ENCODE measurements at regions not wholly inside any gene's neighbourhood (a gene's known extent, or its start where the extent isn't known, plus 50 kb on each side); places are given as distances from the start of the nearest gene placed in this dataset.

DNA sequence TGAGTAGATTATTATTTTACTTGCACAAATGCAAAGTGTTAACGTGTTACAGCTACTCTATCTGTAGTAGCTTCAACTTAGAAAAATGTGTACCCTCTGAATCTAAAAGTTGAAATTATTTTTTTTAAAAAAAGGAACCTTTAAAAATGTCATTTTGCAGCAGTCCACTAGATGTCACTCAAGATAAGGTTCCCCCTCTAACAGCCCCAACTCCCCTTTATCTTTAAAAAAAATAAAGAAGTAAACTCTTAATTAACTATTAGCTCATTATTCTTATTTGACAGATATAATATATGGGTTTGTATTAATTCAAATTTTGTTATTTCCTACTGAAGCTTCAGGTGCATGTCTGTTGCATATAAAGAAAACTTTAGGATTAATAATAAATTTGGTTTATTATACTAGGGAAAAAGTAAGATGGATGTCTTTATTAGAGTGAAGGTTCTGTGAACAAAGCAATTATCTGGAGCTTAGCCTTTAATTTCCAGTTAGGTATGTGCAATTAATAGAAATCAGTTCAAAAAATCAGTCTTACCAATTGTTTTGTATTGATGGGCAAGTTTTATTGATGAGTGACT, 288.5 kb downstream of the VGLL3 start:
- ATAC-seq, result no peak
- no peak for DNase-seq (ENCODE audit: low spot score in 2 of 2)
- Mint-ChIP-seq H3K27ac (no peak overlapping the region), H3K4me1 (no peaks in the 10 kb centered on the region), H3K4me3 (no peak overlapping the region), H3K36me3 (no peaks in the 10 kb centered on the region), H3K9me3 (peaks cover 23% of the 10 kb centered on the region)

GRCh38 chr3:86695752-86696151, 295.2 kb downstream of the VGLL3 start:
- DNase-seq (ENCODE audit: low spot score in 2 of 2) (no peak), ATAC-seq (no peak)
- H3K36me3 Mint-ChIP-seq, result no peaks in the 10 kb centered on the region
- H3K9me3 Mint-ChIP-seq, result peaks cover 24% of the 10 kb centered on the region
- H3K4me1 Mint-ChIP-seq, result no peaks in the 10 kb centered on the region
- no peak overlapping the region for H3K4me3 Mint-ChIP-seq
- H3K27ac Mint-ChIP-seq, result no peak overlapping the region

DNA sequence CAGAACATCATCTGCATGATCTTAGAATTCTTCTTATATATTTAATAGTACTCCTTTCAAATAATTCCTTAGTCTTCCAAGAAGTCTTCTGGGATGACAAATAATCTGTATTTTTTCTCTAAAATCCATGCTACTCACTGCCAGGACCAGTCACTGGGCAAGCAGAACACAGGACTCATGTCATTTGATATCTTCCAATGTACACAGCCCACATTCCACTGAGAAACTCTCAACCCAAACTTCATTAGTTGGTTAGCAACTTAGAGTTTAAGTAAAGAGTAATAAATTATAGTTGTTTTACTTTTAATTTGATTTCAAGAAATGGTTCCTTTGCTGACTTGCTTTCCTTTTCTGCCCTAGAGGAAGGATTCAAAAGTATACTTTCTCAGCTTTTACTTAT, 317.0 kb downstream of the VGLL3 start:
- Mint-ChIP-seq H3K4me3 (no peak overlapping the region), H3K4me1 (no peaks in the 10 kb centered on the region), H3K27ac (no peak overlapping the region), H3K36me3 (no peaks in the 10 kb centered on the region), H3K9me3 (peaks cover 21% of the 10 kb centered on the region)
- no peak for ATAC-seq
- no peak for DNase-seq (ENCODE audit: low spot score in 2 of 2)

DNA sequence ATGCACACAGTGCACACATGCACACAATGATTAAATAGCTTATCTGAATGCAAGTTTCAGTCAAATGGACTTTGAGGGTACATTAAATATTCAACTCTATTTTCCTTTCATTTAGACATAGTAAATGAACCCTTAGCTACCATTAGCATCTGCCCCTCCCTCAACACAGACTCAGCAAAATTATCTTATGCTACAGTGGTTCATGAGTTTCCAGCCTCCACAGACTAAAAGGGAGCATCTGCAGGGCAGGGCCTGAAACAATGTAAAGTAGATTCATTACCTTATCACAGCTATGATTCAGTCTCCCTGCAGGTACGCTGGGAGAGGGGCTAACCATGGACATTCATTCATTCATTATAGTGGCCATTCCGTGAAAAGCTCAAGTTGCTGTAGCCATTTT, 329.1 kb downstream of the VGLL3 start:
- no peak for DNase-seq (ENCODE audit: low spot score in 2 of 2)
- no peak for ATAC-seq
- Mint-ChIP-seq H3K4me1 (no peaks in the 10 kb centered on the region), H3K27ac (no peak overlapping the region), H3K36me3 (no peaks in the 10 kb centered on the region), H3K9me3 (peaks cover 7% of the 10 kb centered on the region), H3K4me3 (no peak overlapping the region)

DNA sequence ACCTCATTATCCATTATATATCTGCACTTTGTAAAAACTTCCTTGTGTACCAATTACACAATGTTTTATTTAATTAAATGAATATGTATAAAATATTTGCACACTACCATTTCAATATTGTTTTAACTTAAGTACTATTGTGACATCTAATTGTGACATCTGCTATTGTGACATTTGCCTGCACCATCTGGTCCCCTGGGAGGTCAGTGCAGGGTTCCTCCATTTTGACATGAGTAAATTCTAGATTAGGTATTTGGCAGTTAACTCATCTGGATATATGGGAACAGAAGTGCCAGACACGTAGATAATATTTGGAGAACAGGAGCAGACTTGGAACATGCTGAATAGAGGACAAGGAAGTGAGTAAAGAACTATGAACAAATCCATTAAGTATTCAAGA, 332.1 kb downstream of the VGLL3 start:
- Mint-ChIP-seq H3K9me3 (peaks cover 11% of the 10 kb centered on the region), H3K4me1 (no peaks in the 10 kb centered on the region), H3K36me3 (no peaks in the 10 kb centered on the region), H3K27ac (no peak overlapping the region), H3K4me3 (no peak overlapping the region)
- ATAC-seq (no peak), DNase-seq (ENCODE audit: low spot score in 2 of 2) (no peak)

- DNase-seq (ENCODE audit: low spot score in 2 of 2) (no peak), ATAC-seq (no peak)
- no peaks in the 10 kb centered on the region for H3K36me3 Mint-ChIP-seq
- H3K4me1 Mint-ChIP-seq, result no peaks in the 10 kb centered on the region
- H3K9me3 Mint-ChIP-seq, result peaks cover 15% of the 10 kb centered on the region
- H3K4me3 Mint-ChIP-seq, result no peak overlapping the region
- no peak overlapping the region for H3K27ac Mint-ChIP-seq
Measured at GRCh38 chr3:86654806-86655460, 336.0 kb downstream of the VGLL3 start.

- DNase-seq (ENCODE audit: low spot score in 2 of 2) (no peak), ATAC-seq (no peak)
- H3K9me3 Mint-ChIP-seq, result peaks cover 17% of the 10 kb centered on the region
- no peaks in the 10 kb centered on the region for H3K36me3 Mint-ChIP-seq
- H3K4me3 Mint-ChIP-seq, result no peak overlapping the region
- H3K4me1 Mint-ChIP-seq, result no peaks in the 10 kb centered on the region
- no peak overlapping the region for H3K27ac Mint-ChIP-seq
Measured at GRCh38 chr3:86653661-86654205, 337.2 kb downstream of the VGLL3 start.

DNA sequence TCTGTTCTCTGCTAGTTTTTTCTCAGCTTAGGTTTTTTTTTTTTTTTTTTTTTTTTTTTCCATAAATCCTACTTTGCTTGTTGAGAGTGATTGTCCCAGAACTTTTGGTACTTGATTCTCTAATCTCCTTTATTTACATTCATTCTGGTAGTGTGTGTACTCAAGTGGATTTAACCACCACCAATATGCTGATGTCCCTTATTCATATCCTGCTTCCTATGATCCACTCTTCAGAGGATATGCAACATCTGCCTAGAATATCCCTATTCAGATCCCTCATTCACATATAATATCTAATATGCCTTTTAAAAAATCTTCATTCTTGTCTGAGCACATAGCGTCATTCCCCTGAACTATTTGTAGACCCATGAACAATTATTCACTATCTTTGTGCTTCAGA, 342.9 kb downstream of the VGLL3 start:
- Mint-ChIP-seq H3K4me1 (no peaks in the 10 kb centered on the region), H3K27ac (no peak overlapping the region), H3K36me3 (no peaks in the 10 kb centered on the region), H3K9me3 (peaks cover 17% of the 10 kb centered on the region), H3K4me3 (no peak overlapping the region)
- ATAC-seq, result no peak
- no peak for DNase-seq (ENCODE audit: low spot score in 2 of 2)

GRCh38 chr3:86645756-86646155, 345.2 kb downstream of the VGLL3 start:
- Mint-ChIP-seq H3K27ac (no peak overlapping the region), H3K4me3 (no peak overlapping the region), H3K4me1 (no peaks in the 10 kb centered on the region), H3K9me3 (peaks cover 17% of the 10 kb centered on the region), H3K36me3 (no peaks in the 10 kb centered on the region)
- ATAC-seq, result no peak
- DNase-seq (ENCODE audit: low spot score in 2 of 2), result no peak

DNA sequence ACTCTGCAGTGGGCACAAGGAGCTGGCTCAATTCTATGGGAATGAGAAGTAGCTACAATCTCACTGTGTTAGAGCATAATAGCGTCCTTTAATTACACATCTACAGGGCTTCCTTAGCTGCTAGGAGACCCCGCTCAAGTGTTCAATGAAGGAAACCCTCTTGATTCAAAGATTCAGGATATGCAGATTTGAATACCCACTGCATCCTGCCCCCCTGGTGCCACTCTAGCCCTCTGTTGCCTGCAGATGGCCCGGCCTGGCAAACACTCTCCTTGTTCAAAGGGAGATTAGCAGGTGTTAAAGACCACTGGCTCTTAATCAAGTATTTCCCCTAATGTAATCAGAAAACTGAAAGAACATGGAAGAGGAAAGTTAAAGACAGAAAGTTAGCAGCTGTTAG, 356.6 kb downstream of the VGLL3 start:
- no peak overlapping the region for H3K27ac Mint-ChIP-seq
- peaks cover 10% of the 10 kb centered on the region for H3K9me3 Mint-ChIP-seq
- no peak for ATAC-seq

DNA sequence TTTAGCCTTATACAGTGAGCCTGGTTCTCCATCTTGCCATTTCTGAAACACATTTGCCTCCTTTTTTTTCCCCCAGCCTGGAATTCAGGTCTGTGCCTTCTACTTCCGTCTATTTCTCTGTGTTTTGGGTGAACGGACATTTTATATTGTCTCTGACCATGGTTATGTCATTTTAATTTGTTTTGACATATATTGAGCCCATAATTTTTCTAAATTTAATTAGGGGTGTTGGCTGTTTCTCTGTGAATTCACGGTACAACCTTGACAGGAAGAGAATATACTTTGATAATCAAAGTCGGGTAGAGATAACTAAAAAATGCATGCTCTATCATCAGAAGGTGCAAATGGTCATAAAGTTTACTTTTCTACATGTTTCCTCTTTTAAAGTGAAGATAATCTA, 361.4 kb downstream of the VGLL3 start:
- Mint-ChIP-seq H3K27ac (no peak overlapping the region), H3K4me3 (no peak overlapping the region), H3K4me1 (no peaks in the 10 kb centered on the region), H3K9me3 (peaks cover 9% of the 10 kb centered on the region), H3K36me3 (no peaks in the 10 kb centered on the region)
- ATAC-seq (no peak), DNase-seq (ENCODE audit: low spot score in 2 of 2) (no peak)

More for the DNA sequence above, 356.6 kb downstream of the VGLL3 start:
- no peak for DNase-seq (ENCODE audit: low spot score in 2 of 2)
- H3K4me1 Mint-ChIP-seq, result no peaks in the 10 kb centered on the region
- no peak overlapping the region for H3K4me3 Mint-ChIP-seq
- no peaks in the 10 kb centered on the region for H3K36me3 Mint-ChIP-seq

DNA sequence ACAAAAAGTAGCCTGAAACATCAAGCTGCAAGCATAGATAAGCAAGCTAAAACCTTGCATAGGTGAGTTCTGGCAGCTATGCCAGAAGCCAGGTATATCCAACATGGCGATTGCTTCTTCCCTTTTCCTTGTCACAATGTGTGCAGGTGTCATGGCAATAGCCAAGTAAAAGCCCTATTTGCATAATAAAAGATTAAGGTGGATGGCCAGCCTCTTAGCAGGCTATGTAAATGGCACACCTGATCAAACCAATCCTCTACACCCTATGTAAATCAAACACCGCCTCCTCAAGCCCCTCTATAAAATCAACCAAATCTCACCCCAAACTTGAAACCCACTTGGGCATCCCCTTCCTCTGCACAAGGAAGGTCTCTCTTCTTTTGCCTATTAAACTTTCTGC, 366.8 kb downstream of the VGLL3 start:
- Mint-ChIP-seq H3K4me1 (no peaks in the 10 kb centered on the region), H3K27ac (no peak overlapping the region), H3K9me3 (peaks cover 10% of the 10 kb centered on the region), H3K36me3 (no peaks in the 10 kb centered on the region), H3K4me3 (no peak overlapping the region)
- DNase-seq (ENCODE audit: low spot score in 2 of 2) (no peak), ATAC-seq (no peak)

GRCh38 chr3:86618706-86619105, 372.2 kb downstream of the VGLL3 start:
- Mint-ChIP-seq H3K36me3 (no peaks in the 10 kb centered on the region), H3K4me3 (no peak overlapping the region)

GRCh38 chr3:86605166-86605565, 385.8 kb downstream of the VGLL3 start:
- H3K4me1 Mint-ChIP-seq, result no peaks in the 10 kb centered on the region
- H3K36me3 Mint-ChIP-seq, result no peaks in the 10 kb centered on the region
- no peak overlapping the region for H3K27ac Mint-ChIP-seq
- DNase-seq (ENCODE audit: low spot score in 2 of 2) (no peak), ATAC-seq (no peak)
- no peak overlapping the region for H3K4me3 Mint-ChIP-seq
- H3K9me3 Mint-ChIP-seq, result peaks cover 21% of the 10 kb centered on the region

More at GRCh38 chr3:86618706-86619105, 372.2 kb downstream of the VGLL3 start:
- no peaks in the 10 kb centered on the region for H3K4me1 Mint-ChIP-seq
- DNase-seq (ENCODE audit: low spot score in 2 of 2), result no peak
- no peak overlapping the region for H3K27ac Mint-ChIP-seq
- peaks cover 10% of the 10 kb centered on the region for H3K9me3 Mint-ChIP-seq
- no peak for ATAC-seq

GRCh38 chr3:86595696-86596095, 395.3 kb downstream of the VGLL3 start:
- Mint-ChIP-seq H3K9me3 (peaks cover 16% of the 10 kb centered on the region), H3K27ac (no peak overlapping the region), H3K4me1 (no peaks in the 10 kb centered on the region), H3K4me3 (no peak overlapping the region), H3K36me3 (no peaks in the 10 kb centered on the region)
- DNase-seq (ENCODE audit: low spot score in 2 of 2) (no peak), ATAC-seq (no peak)

DNA sequence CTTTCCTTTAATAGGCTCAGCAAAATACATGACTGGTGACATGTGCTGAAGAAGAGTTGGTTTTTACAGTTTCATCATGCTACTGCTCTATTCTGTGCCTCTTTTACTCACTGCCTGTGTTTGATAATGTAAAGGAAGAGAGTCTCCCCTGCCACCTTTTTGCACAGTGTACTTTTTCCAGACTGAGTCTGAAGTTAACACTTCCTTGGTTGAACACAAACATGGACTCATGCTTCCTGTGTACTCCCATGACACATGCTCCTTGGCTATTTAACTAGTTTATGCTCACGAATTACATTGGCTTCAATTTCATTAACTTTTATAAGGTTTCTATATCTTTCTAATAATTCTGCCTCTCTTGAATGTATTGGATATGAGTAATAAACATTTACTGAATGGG, 396.1 kb downstream of the VGLL3 start:
- H3K36me3 Mint-ChIP-seq, result no peaks in the 10 kb centered on the region
- peaks cover 11% of the 10 kb centered on the region for H3K9me3 Mint-ChIP-seq
- H3K4me1 Mint-ChIP-seq, result no peaks in the 10 kb centered on the region
- no peak overlapping the region for H3K4me3 Mint-ChIP-seq
- H3K27ac Mint-ChIP-seq, result no peak overlapping the region
- DNase-seq (ENCODE audit: low spot score in 2 of 2), result no peak
- ATAC-seq, result no peak
